SIG-M5 (cell line): ENCODE measurements at regions not wholly inside any gene's neighbourhood (a gene's known extent, or its start where the extent isn't known, plus 50 kb on each side); places are given as distances from the start of the nearest gene placed in this dataset.
"Not testable (repeated sequence)": the region's sequence is repeated elsewhere in the genome, so short reads cannot be mapped to it uniquely, and the experiment has no call there.

Source experiments
- DNase-seq: peaks from one replicate; lab custom pipeline; 2025; lab: John Stamatoyannopoulos, UW

- no peak for DNase-seq
Observed at GRCh38 chr5:75844301-75844700, 127.1 kb upstream of the POC5 start.

- no peak for DNase-seq
Observed at GRCh38 chr5:75843319-75843718, 126.1 kb upstream of the POC5 start.

- no peak for DNase-seq
Observed at GRCh38 chr5:75839547-75839946, 122.3 kb upstream of the POC5 start.

GRCh38 chr5:75837258-75837841 is 120.1 kb upstream of the POC5 start:
- no peak for DNase-seq

GRCh38 chr5:75831561-75831960 is 114.3 kb upstream of the POC5 start:
- no peak for DNase-seq

- DNase-seq, result no peak
Observed at GRCh38 chr5:75828029-75828428, 110.8 kb upstream of the POC5 start.

GRCh38 chr5:75824323-75824722 is 107.1 kb upstream of the POC5 start:
- no peak for DNase-seq

- no peak for DNase-seq
Observed at GRCh38 chr5:75823811-75824210, 106.6 kb upstream of the POC5 start.

- DNase-seq, result no peak
Observed at GRCh38 chr5:75818661-75819060, 101.4 kb upstream of the POC5 start.

- DNase-seq, result not testable (repeated sequence)
Observed at GRCh38 chr5:75799695-75800094, 82.5 kb upstream of the POC5 start.

GRCh38 chr5:75769338-75769737 is 52.1 kb upstream of the POC5 start:
- not testable (repeated sequence) for DNase-seq
